Astrocyte (in vitro differentiated cells and primary cell): ENCODE measurements at regions not wholly inside any gene's neighbourhood (a gene's known extent, or its start where the extent isn't known, plus 50 kb on each side); places are given as distances from the start of the nearest gene placed in this dataset.

Experiments used
- CTCF ChIP-seq: IDR thresholded peaks from 2 replicates; pipeline ENCODE4 v1.5.1; 2011; ENCODE audit warnings: low read depth, mild to moderate bottlenecking, inconsistent platforms, low read length, moderate library complexity; ENCODE audit not compliant: insufficient read depth
- EZH2 ChIP-seq: IDR thresholded peaks from 2 replicates; pipeline ENCODE4 v1.6.1; 2012; ENCODE audit warnings: mild to moderate bottlenecking, low read length, inconsistent platforms; ENCODE audit not compliant: insufficient read depth

GRCh38 chr10:34875061-34875460, 60.0 kb upstream of the PARD3 start:
- TF ChIP-seq CTCF, result no peak
- no peak for TF ChIP-seq EZH2
